Activated B cell treated with CpG ODN at 0.5 μM for 24 hours (primary cell): ENCODE measurements at regions not wholly inside any gene's neighbourhood (a gene's known extent, or its start where the extent isn't known, plus 50 kb on each side); places are given as distances from the start of the nearest gene placed in this dataset.

Source experiments
- ATAC-seq: fragments of 200-7000 bp; cut with Tn5 transposase; one replicate; pipeline ENCODE4 v1.10.0; 2021; ENCODE audit warnings: low read depth, mild to moderate bottlenecking, moderate library complexity
- CTCF ChIA-PET: fragments of 350-600 bp; sonication (Branson Sonifier 250); formaldehyde crosslinking; loops from one replicate; lab custom pipeline; 2021; ENCODE audit warnings: antibody characterized with exemption; lab: Charles Lee
- POLR2A ChIA-PET: fragments of 350-600 bp; sonication (Branson Sonifier 250); formaldehyde crosslinking; loops from one replicate; lab custom pipeline; 2021; ENCODE audit warnings: antibody characterized with exemption; lab: Charles Lee
- DNase-seq: peaks from one replicate; pipeline ENCODE4 v3.0.0; 2022
- H3K27ac Mint-ChIP-seq: one replicate; pipeline ENCODE4 v1.8.0; 2020; ENCODE audit warnings: mixed read lengths
- H3K27me3 Mint-ChIP-seq: one replicate; pipeline ENCODE4 v1.8.0; 2021; ENCODE audit warnings: mixed read lengths
- H3K36me3 Mint-ChIP-seq: one replicate; pipeline ENCODE4 v1.8.0; 2021; ENCODE audit warnings: low read depth, mixed read lengths
- H3K4me1 Mint-ChIP-seq: one replicate; pipeline ENCODE4 v1.8.0; 2021; ENCODE audit warnings: mixed read lengths
- H3K4me3 Mint-ChIP-seq: one replicate; pipeline ENCODE4 v1.8.0; 2020; ENCODE audit warnings: mild to moderate bottlenecking, mixed read lengths
- H3K9me3 Mint-ChIP-seq: one replicate; pipeline ENCODE4 v1.8.0; 2020; ENCODE audit warnings: mixed read lengths
- intact Hi-C: fragments of 100-400 bp; cut with micrococcal nuclease; formaldehyde crosslinking; loops from one replicate; pipeline ENCODE4 v1.15.1; 2024
- TF ChIP-seq, protein P1 (sequence below): fragments of 200-600 bp; IDR thresholded peaks from one replicate; pipeline ENCODE4 v1.8.0; 2022; ENCODE audit warnings: antibody characterized with exemption, mild to moderate bottlenecking

DNA sequence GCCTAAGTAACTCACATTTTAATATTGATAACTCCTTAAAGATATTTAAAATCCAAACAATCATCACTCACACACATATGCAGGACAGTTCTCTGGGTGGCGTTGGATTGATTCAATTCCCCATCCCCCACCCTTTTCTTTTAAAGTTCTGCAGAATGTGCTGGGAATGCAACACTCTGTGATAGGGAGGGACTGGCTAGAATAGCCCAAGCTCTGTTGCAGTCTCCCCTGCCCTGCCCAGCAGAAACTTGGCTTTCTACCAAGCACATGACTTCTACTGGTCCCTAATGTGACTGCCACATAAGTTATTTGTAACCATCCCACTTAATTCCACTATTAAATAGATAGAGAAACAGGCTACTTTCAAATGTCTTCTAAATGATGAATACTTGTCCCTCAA is 55.2 kb downstream of the TWIST1 start:
- TF ChIP-seq, protein P1, sequence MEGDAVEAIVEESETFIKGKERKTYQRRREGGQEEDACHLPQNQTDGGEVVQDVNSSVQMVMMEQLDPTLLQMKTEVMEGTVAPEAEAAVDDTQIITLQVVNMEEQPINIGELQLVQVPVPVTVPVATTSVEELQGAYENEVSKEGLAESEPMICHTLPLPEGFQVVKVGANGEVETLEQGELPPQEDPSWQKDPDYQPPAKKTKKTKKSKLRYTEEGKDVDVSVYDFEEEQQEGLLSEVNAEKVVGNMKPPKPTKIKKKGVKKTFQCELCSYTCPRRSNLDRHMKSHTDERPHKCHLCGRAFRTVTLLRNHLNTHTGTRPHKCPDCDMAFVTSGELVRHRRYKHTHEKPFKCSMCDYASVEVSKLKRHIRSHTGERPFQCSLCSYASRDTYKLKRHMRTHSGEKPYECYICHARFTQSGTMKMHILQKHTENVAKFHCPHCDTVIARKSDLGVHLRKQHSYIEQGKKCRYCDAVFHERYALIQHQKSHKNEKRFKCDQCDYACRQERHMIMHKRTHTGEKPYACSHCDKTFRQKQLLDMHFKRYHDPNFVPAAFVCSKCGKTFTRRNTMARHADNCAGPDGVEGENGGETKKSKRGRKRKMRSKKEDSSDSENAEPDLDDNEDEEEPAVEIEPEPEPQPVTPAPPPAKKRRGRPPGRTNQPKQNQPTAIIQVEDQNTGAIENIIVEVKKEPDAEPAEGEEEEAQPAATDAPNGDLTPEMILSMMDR, result no peak
- H3K27me3 Mint-ChIP-seq, result peaks cover 3% of the 10 kb centered on the region
- no peaks in the 10 kb centered on the region for H3K36me3 Mint-ChIP-seq
- H3K4me3 Mint-ChIP-seq, result no peak overlapping the region
- no peaks in the 10 kb centered on the region for H3K9me3 Mint-ChIP-seq
- intact Hi-C loops, result no loop called here
- CTCF ChIA-PET, result no interaction called here
- no peaks in the 10 kb centered on the region for H3K4me1 Mint-ChIP-seq
- H3K27ac Mint-ChIP-seq, result no peak overlapping the region
- no peak for DNase-seq
- no peak for ATAC-seq
- POLR2A ChIA-PET, result no interaction called here

DNA sequence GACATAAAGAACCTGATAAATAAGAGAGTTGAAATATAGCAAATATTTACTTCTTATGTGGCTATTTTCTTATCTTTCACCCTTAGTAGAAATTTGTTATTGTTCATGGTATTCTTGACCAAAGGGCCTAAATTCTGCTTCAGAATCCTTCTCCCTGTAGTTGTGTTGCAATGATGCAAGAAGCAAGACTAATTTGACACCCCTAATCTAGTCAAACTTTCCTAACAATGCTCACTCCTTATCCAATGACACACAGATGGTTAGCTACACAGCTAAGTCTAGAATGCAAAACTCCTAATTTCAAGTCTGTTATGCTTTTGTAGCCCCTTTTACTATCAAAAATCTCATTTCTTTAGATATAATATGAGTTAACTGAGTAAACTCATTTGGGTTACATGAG is 56.1 kb downstream of the TWIST1 start:
- TF ChIP-seq, protein P1, result no peak
- no peaks in the 10 kb centered on the region for H3K9me3 Mint-ChIP-seq
- DNase-seq, result no peak
- H3K27ac Mint-ChIP-seq, result no peak overlapping the region
- H3K4me3 Mint-ChIP-seq, result no peak overlapping the region
- intact Hi-C loops, result no loop called here
- H3K27me3 Mint-ChIP-seq, result peaks cover 3% of the 10 kb centered on the region
- no peaks in the 10 kb centered on the region for H3K36me3 Mint-ChIP-seq
- CTCF ChIA-PET, result no interaction called here
- POLR2A ChIA-PET, result no interaction called here
- H3K4me1 Mint-ChIP-seq, result no peaks in the 10 kb centered on the region
- ATAC-seq, result no peak

DNA sequence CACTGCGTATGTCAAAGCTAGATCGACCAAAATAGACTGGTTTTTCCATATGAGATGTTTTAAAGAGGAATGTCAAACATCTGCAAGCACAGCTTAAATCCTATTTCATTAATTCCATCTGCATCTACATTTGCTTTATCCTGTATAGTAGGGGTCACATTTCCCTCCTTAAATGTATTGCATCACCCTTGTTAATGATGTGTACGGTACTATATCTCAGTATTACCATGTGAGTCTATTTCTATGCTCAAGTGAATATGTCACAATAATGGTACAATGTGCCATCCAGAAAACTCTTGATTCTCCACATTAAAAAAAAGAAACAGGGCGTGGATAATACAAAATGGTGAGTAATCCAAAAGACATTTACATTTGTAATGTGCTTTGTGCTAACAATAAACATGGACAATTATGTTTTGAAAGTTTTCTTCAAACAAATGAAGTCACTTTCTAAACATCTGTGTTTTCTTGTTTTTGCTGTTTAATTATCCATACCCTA is 56.6 kb downstream of the TWIST1 start:
- TF ChIP-seq, protein P1, result no peak
- ChIA-PET POLR2A (no interaction called here), CTCF (no interaction called here)
- no peak overlapping the region for H3K27ac Mint-ChIP-seq
- ATAC-seq (no peak), DNase-seq (no peak)
- intact Hi-C loops, result no loop called here
- peaks cover 3% of the 10 kb centered on the region for H3K27me3 Mint-ChIP-seq
- no peaks in the 10 kb centered on the region for H3K9me3 Mint-ChIP-seq
- H3K36me3 Mint-ChIP-seq, result no peaks in the 10 kb centered on the region
- H3K4me3 Mint-ChIP-seq, result no peak overlapping the region
- H3K4me1 Mint-ChIP-seq, result no peaks in the 10 kb centered on the region

DNA sequence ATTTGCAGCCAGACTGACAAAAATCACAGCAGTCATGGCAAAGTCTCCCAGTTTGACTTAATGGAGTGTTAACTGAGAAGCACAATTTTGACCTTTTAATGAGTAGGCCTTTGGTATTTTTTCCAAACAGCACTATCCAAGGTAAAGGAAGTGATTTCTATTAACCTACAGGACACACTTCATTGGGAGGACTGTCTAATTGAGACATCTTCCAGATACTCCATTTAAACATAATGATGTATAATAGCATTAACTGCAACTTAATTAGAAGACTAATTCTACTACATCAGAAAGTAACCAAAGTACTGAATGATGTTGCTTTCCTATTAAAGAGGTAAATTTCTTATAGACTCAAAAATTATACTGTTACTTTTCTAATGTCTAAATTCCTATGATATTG is 61.1 kb downstream of the TWIST1 start:
- CTCF ChIA-PET, result no interaction called here
- ATAC-seq (no peak), DNase-seq (no peak)
- no peak overlapping the region for H3K4me3 Mint-ChIP-seq
- no peaks in the 10 kb centered on the region for H3K4me1 Mint-ChIP-seq
- POLR2A ChIA-PET, result no interaction called here
- TF ChIP-seq, protein P1, result no peak
- no peaks in the 10 kb centered on the region for H3K36me3 Mint-ChIP-seq
- no peaks in the 10 kb centered on the region for H3K9me3 Mint-ChIP-seq
- no peaks in the 10 kb centered on the region for H3K27me3 Mint-ChIP-seq
- H3K27ac Mint-ChIP-seq, result no peak overlapping the region
- intact Hi-C loops, result loop anchor here (5.0 to 10.0 kb wide), 3 partner anchors 389 to 832 kb away; no protein-coding TSS in a partner anchor
